ENCODE measurements at regions not wholly inside any gene's neighbourhood (a gene's known extent, or its start where the extent isn't known, plus 50 kb on each side); places are given as distances from the start of the nearest gene placed in this dataset.

GRCh38 chr12:77384941-77385340 is 319.6 kb upstream of the E2F7 start:
- Mint-ChIP-seq H3K9me3 (no peaks in the 10 kb centered on the region), H3K4me1 (no peaks in the 10 kb centered on the region), H3K27ac (no peak overlapping the region), H3K4me3 (no peak overlapping the region), H3K36me3 (ENCODE audit: low read depth) (no peaks in the 10 kb centered on the region), H3K27me3 (ENCODE audit: insufficient read depth) (no peaks in the 10 kb centered on the region)
- Histone ChIP-seq H3K27me3 (ENCODE audit: control insufficient read depth, insufficient read depth, low read length, poor library complexity, severe bottlenecking) (no peaks in the 10 kb centered on the region), H3K9me3 (ENCODE audit: control insufficient read depth, low read length) (no peaks in the 10 kb centered on the region), H3K36me3 (ENCODE audit: control insufficient read depth, insufficient read depth, low read length) (no peaks in the 10 kb centered on the region), H3K4me3 (ENCODE audit: low read length) (no peak overlapping the region), H3K9ac (ENCODE audit: extremely low read depth, low read length, poor library complexity, severe bottlenecking) (no peak overlapping the region), H3K27ac (ENCODE audit: low read depth, low read length) (no peak overlapping the region), H3K4me1 (ENCODE audit: control insufficient read depth, insufficient read depth, low read length) (no peaks in the 10 kb centered on the region)
- 80 to 95% methylated on average over 1 to 3 of the region's 3 CpGs for WGBS, 2 experiments (ENCODE audit: insufficient coverage in 1 of 2, insufficient read length in 1 of 2)
- DNase-seq, result no peak
- TF ChIP-seq CTCF (conservative IDR thresholded peaks at IDR 0.05), result no peak

- peak; percentile 65 for TF ChIP-seq CTCF (conservative IDR thresholded peaks at IDR 0.05)
- H3K36me3 Mint-ChIP-seq (ENCODE audit: low read depth), result no peaks in the 10 kb centered on the region
- no peaks in the 10 kb centered on the region for H3K4me1 Mint-ChIP-seq
- no peak overlapping the region for H3K4me3 ChIP-seq (ENCODE audit: low read length)
- no peak overlapping the region for H3K9ac ChIP-seq (ENCODE audit: extremely low read depth, low read length, poor library complexity, severe bottlenecking)
- no peaks in the 10 kb centered on the region for H3K4me1 ChIP-seq (ENCODE audit: control insufficient read depth, insufficient read depth, low read length)
- no peaks in the 10 kb centered on the region for H3K9me3 ChIP-seq (ENCODE audit: control insufficient read depth, low read length)
- no peaks in the 10 kb centered on the region for H3K27me3 ChIP-seq (ENCODE audit: control insufficient read depth, insufficient read depth, low read length, poor library complexity, severe bottlenecking)
- no peak for DNase-seq
- H3K27ac ChIP-seq (ENCODE audit: low read depth, low read length), result no peak overlapping the region
- H3K36me3 ChIP-seq (ENCODE audit: control insufficient read depth, insufficient read depth, low read length), result no peaks in the 10 kb centered on the region
- H3K4me3 Mint-ChIP-seq, result no peak overlapping the region
- 91 to 96% methylated on average over 4 to 5 of the region's 5 CpGs for WGBS, 2 experiments (ENCODE audit: insufficient coverage in 1 of 2, insufficient read length in 1 of 2)
- H3K9me3 Mint-ChIP-seq, result no peaks in the 10 kb centered on the region
- H3K27me3 Mint-ChIP-seq (ENCODE audit: insufficient read depth), result no peaks in the 10 kb centered on the region
- no peak overlapping the region for H3K27ac Mint-ChIP-seq
These were observed 316.9 kb upstream of the E2F7 start for GRCh38 chr12:77382096-77382742.

- no peak overlapping the region for H3K27ac Mint-ChIP-seq
- Histone ChIP-seq H3K27me3 (ENCODE audit: control insufficient read depth, insufficient read depth, low read length, poor library complexity, severe bottlenecking) (no peaks in the 10 kb centered on the region), H3K4me3 (ENCODE audit: low read length) (no peak overlapping the region), H3K9ac (ENCODE audit: extremely low read depth, low read length, poor library complexity, severe bottlenecking) (no peak overlapping the region), H3K27ac (ENCODE audit: low read depth, low read length) (no peak overlapping the region), H3K4me1 (ENCODE audit: control insufficient read depth, insufficient read depth, low read length) (no peaks in the 10 kb centered on the region), H3K9me3 (ENCODE audit: control insufficient read depth, low read length) (no peaks in the 10 kb centered on the region), H3K36me3 (ENCODE audit: control insufficient read depth, insufficient read depth, low read length) (no peaks in the 10 kb centered on the region)
- no peaks in the 10 kb centered on the region for H3K9me3 Mint-ChIP-seq
- H3K4me1 Mint-ChIP-seq, result peaks cover 2% of the 10 kb centered on the region
- no peak overlapping the region for H3K4me3 Mint-ChIP-seq
- TF ChIP-seq CTCF (conservative IDR thresholded peaks at IDR 0.05), result no peak
- H3K27me3 Mint-ChIP-seq (ENCODE audit: insufficient read depth), result no peaks in the 10 kb centered on the region
- no peaks in the 10 kb centered on the region for H3K36me3 Mint-ChIP-seq (ENCODE audit: low read depth)
- WGBS, 2 experiments (ENCODE audit: insufficient coverage in 1 of 2, insufficient read length in 1 of 2), result 78 to 93% methylated on average over 5 to 6 of the region's 6 CpGs
- DNase-seq, result no peak
These were observed 312.3 kb upstream of the E2F7 start for GRCh38 chr12:77377622-77378021.
